Neural progenitor cell (in vitro differentiated cells): ENCODE measurements at regions not wholly inside any gene's neighbourhood (a gene's known extent, or its start where the extent isn't known, plus 50 kb on each side); places are given as distances from the start of the nearest gene placed in this dataset.

Source experiments
- CTCF ChIP-seq: fragments of 200-600 bp; sonication (generic); IDR thresholded peaks from 2 replicates; pipeline ENCODE4 v1.5.1; 2017; ENCODE audit warnings: antibody characterized with exemption, mild to moderate bottlenecking
- EZH2 ChIP-seq: fragments of 200-600 bp; sonication (generic); IDR thresholded peaks from 2 replicates; pipeline ENCODE4 v1.6.1; 2017; ENCODE audit warnings: antibody characterized with exemption, mild to moderate bottlenecking, moderate library complexity

- TF ChIP-seq CTCF (no peak), EZH2 (no peak)
Measured at GRCh38 chr21:19540287-19540686, 1136.7 kb upstream of the TMPRSS15 start.
